ENCODE measurements at regions not wholly inside any gene's neighbourhood (a gene's known extent, or its start where the extent isn't known, plus 50 kb on each side); places are given as distances from the start of the nearest gene placed in this dataset.

GRCh38 chr20:63094767-63095499 is 88.2 kb upstream of the BHLHE23 start:
- Histone ChIP-seq H3K9me3 (no peaks in the 10 kb centered on the region), H3K27ac (no peak overlapping the region), H3K27me3 (peaks cover 0 to 94% (median 78%) of the 10 kb centered on the region in 7 donors), H3K4me3 (no peak overlapping the region), H3K36me3 (no peaks in the 10 kb centered on the region), H3K4me1 (no peaks in the 10 kb centered on the region)
- ATAC-seq = no peak
- TF ChIP-seq CTCF (IDR thresholded peaks at IDR 0.05) = no peak
- intact Hi-C loops (cut with DNase I) = no loop called here
- 75% methylated on average over 22 of the region's 22 CpGs for WGBS, 2 donors
- peak in 1 of 2 donors; percentile 2 for DNase-seq

- Histone ChIP-seq H3K27me3 (peaks cover 0 to 94% (median 78%) of the 10 kb centered on the region in 7 donors), H3K4me3 (no peak overlapping the region), H3K4me1 (no peaks in the 10 kb centered on the region), H3K36me3 (no peaks in the 10 kb centered on the region), H3K9me3 (no peaks in the 10 kb centered on the region), H3K27ac (no peak overlapping the region)
- no peak for TF ChIP-seq CTCF (IDR thresholded peaks at IDR 0.05)
- 64 to 69% methylated on average over 22 to 36 of the region's 37 CpGs for WGBS, 2 donors
- intact Hi-C loops (cut with DNase I) = no loop called here
- DNase-seq = peak in 1 of 2 donors; percentile 2
- no peak for ATAC-seq
These were observed 87.4 kb upstream of the BHLHE23 start for GRCh38 chr20:63093966-63094766.

- WGBS, 2 donors = 67 to 70% methylated on average over 25 of the region's 25 CpGs
- Histone ChIP-seq H3K27ac (no peak overlapping the region), H3K27me3 (peaks cover 0 to 92% (median 78%) of the 10 kb centered on the region in 7 donors), H3K9me3 (no peaks in the 10 kb centered on the region), H3K4me3 (no peak overlapping the region), H3K36me3 (no peaks in the 10 kb centered on the region), H3K4me1 (no peaks in the 10 kb centered on the region)
- no peak for TF ChIP-seq CTCF (IDR thresholded peaks at IDR 0.05)
- DNase-seq (peak in 1 of 2 donors; percentile 4), ATAC-seq (no peak)
- intact Hi-C loops (cut with DNase I) = no loop called here
These were observed 86.0 kb upstream of the BHLHE23 start for GRCh38 chr20:63092660-63093215.

GRCh38 chr20:63091901-63092659 is 85.3 kb upstream of the BHLHE23 start:
- DNase-seq = peak in 1 of 2 donors; percentile 4
- H3K27me3 ChIP-seq = peaks cover 0 to 90% (median 74%) of the 10 kb centered on the region in 7 donors
- no peaks in the 10 kb centered on the region for H3K36me3 ChIP-seq
- WGBS, 2 donors = 77 to 80% methylated on average over 31 of the region's 31 CpGs
- intact Hi-C loops (cut with DNase I) = no loop called here
- H3K9me3 ChIP-seq = no peaks in the 10 kb centered on the region
- H3K4me1 ChIP-seq = no peaks in the 10 kb centered on the region
- ATAC-seq = no peak
- TF ChIP-seq CTCF (IDR thresholded peaks at IDR 0.05) = no peak
- no peak overlapping the region for H3K27ac ChIP-seq
- H3K4me3 ChIP-seq = no peak overlapping the region

Measured in heart right ventricle (tissue), 16 donors.